ENCODE measurements at regions not wholly inside any gene's neighbourhood (a gene's known extent, or its start where the extent isn't known, plus 50 kb on each side); places are given as distances from the start of the nearest gene placed in this dataset.

DNA sequence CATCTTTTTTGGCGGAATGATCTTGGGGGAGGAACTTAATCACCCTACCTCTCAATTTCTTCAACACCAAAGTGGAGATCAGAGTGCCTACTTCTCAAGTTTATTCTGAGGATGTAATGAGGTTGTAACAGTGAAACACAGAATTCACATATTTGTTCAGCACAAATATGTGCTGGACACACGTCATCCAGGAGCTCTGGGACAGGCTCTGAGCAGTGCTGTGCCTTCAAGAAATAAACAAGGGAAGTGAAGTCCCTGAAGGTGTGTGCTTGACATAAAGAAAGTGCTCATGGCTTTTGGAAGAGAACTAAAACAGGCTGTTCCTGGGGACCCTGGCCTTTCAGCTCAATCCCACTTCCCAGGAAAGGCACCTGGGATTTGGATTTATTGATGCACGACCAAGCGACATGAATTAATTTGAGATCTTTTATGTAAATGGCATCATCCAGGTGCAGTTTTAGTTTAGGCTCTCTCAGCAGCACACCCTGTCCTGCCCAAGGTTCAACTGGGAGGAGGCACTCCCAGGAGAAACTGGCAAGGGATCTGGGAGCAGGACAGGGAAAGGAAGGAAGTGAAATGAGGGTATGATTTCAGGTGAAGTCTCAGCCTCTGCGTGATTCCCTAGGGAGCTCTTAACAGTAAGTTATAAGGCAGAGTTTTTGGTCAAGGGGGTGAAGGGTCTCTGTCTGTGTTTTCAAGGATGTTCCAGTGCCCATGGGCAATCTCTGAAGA, 211.0 kb downstream of the FOXA2 start:
- DNase-seq = no peak
- no peak overlapping the region for H3K27ac ChIP-seq
- no peak for TF ChIP-seq POLR2A (IDR thresholded peaks at IDR 0.05)
- TF ChIP-seq CTCF (IDR thresholded peaks at IDR 0.05) = no peak
- no peak overlapping the region for H3K4me3 ChIP-seq (replicated peaks in 1 of 3)
- WGBS, 2 donors = 82 to 86% methylated on average over 5 of the region's 5 CpGs
- H3K27me3 ChIP-seq = no peaks in the 10 kb centered on the region
- no peaks in the 10 kb centered on the region for H3K36me3 ChIP-seq
- intact Hi-C loops (cut with DNase I) = no loop called here
- peaks cover 17 to 19% of the 10 kb centered on the region in 2 donors for H3K4me1 ChIP-seq
- no peaks in the 10 kb centered on the region for H3K9me3 ChIP-seq

- 14 to 17% methylated on average over 5 of the region's 5 CpGs for WGBS, 2 donors
- intact Hi-C loops (cut with DNase I) = no loop called here
- TF ChIP-seq CTCF (IDR thresholded peaks at IDR 0.05) (no peak), POLR2A (IDR thresholded peaks at IDR 0.05) (no peak)
- DNase-seq = peak; percentile 48 to 67
- Histone ChIP-seq H3K9me3 (no peaks in the 10 kb centered on the region), H3K27ac (peak overlapping the region in 2 of 3 donors; percentile 27 to 36), H3K4me1 (peaks cover 17 to 19% of the 10 kb centered on the region in 2 donors), H3K4me3 (replicated peaks in 1 of 3) (no peak overlapping the region), H3K36me3 (no peaks in the 10 kb centered on the region), H3K27me3 (no peaks in the 10 kb centered on the region)
Observed at GRCh38 chr20:22371843-22372242, 212.5 kb downstream of the FOXA2 start.

- 82 to 84% methylated on average over 2 of the region's 2 CpGs for WGBS, 2 donors
- intact Hi-C loops (cut with DNase I) = no loop called here
- peaks cover 17 to 19% of the 10 kb centered on the region in 2 donors for H3K4me1 ChIP-seq
- no peaks in the 10 kb centered on the region for H3K36me3 ChIP-seq
- no peak for TF ChIP-seq CTCF (IDR thresholded peaks at IDR 0.05)
- TF ChIP-seq POLR2A (IDR thresholded peaks at IDR 0.05) = no peak
- H3K27me3 ChIP-seq = no peaks in the 10 kb centered on the region
- no peak overlapping the region for H3K27ac ChIP-seq
- H3K9me3 ChIP-seq = no peaks in the 10 kb centered on the region
- H3K4me3 ChIP-seq (replicated peaks in 1 of 3) = no peak overlapping the region
- no peak for DNase-seq
Observed at GRCh38 chr20:22370137-22370536, 214.2 kb downstream of the FOXA2 start.

DNA sequence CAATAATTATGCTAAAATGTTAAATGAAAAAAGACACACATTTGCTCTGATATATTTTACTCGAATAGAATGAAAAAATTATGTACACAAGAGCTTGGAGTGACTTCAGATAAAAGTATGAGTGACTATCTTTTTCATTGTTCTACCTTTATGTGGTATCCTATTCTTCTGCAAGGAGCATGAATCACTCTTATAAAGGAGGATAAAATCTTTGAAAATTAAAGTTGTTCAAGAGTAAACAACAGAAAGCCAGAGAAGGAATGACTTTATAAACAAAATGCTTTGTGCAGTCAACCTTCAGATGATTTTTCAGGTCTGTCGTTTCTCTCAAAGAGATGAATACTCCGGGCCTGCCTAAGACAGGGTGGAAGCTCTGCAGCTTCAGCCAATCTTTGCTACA, 215.3 kb downstream of the FOXA2 start:
- intact Hi-C loops (cut with DNase I) = no loop called here
- TF ChIP-seq CTCF (IDR thresholded peaks at IDR 0.05) = no peak
- TF ChIP-seq POLR2A (IDR thresholded peaks at IDR 0.05) = no peak
- Histone ChIP-seq H3K4me3 (replicated peaks in 1 of 3) (no peak overlapping the region), H3K36me3 (no peaks in the 10 kb centered on the region), H3K27ac (no peak overlapping the region), H3K27me3 (no peaks in the 10 kb centered on the region), H3K9me3 (no peaks in the 10 kb centered on the region), H3K4me1 (peaks cover 17 to 19% of the 10 kb centered on the region in 2 donors)
- WGBS, 2 donors = 42 to 55% methylated on average over 3 of the region's 3 CpGs
- DNase-seq = no peak

DNA sequence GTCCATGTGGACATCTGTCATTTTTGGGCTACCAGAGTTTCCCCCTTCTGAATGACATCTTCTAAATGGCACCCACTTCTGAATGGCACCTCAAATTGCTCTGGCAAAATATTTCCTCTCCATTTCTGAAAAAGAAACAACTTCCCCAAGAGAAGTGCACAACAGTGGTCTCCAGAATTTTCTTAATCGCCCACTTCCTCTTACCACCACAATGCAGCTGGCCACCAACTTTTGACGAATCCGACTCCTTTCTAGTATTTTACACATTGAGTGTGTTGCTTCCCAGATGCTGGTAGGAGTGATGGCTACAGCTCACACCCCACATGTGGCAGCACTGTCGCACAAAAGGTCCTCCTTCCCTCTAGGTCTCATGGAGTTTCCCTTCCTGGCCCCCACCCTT, 216.1 kb downstream of the FOXA2 start:
- 88 to 92% methylated on average over 4 of the region's 4 CpGs for WGBS, 2 donors
- Histone ChIP-seq H3K27ac (no peak overlapping the region), H3K4me1 (peaks cover 17 to 19% of the 10 kb centered on the region in 2 donors), H3K4me3 (replicated peaks in 1 of 3) (no peak overlapping the region), H3K9me3 (no peaks in the 10 kb centered on the region), H3K36me3 (no peaks in the 10 kb centered on the region), H3K27me3 (no peaks in the 10 kb centered on the region)
- TF ChIP-seq CTCF (IDR thresholded peaks at IDR 0.05) (no peak), POLR2A (IDR thresholded peaks at IDR 0.05) (no peak)
- intact Hi-C loops (cut with DNase I) = no loop called here
- no peak for DNase-seq

Measured in thyroid gland (tissue), 4 donors.